ENCODE measurements at regions not wholly inside any gene's neighbourhood (a gene's known extent, or its start where the extent isn't known, plus 50 kb on each side); places are given as distances from the start of the nearest gene placed in this dataset.

- TF ChIP-seq POLR2A (IDR thresholded peaks at IDR 0.05): no peak
- no peak for TF ChIP-seq CTCF (IDR thresholded peaks at IDR 0.05)
- no peak for TF ChIP-seq POLR2AphosphoS5 (IDR thresholded peaks at IDR 0.05; ENCODE audit: insufficient read depth in 1 of 2, low read depth in 1 of 2)
These were observed 174.4 kb upstream of the APCDD1 start for GRCh38 chr18:10279905-10280644.
